SK-N-MC (cell line): ENCODE measurements at regions not wholly inside any gene's neighbourhood (a gene's known extent, or its start where the extent isn't known, plus 50 kb on each side); places are given as distances from the start of the nearest gene placed in this dataset.

ENCODE experiments used
- DNase-seq: peaks from one replicate; pipeline ENCODE4 v3.0.0-alpha.2; 2011; ENCODE audit warnings: low read depth, low spot score
- H3K27ac ChIP-seq: fragments of 200-600 bp; sonication (generic); 2 replicates; pipeline ENCODE4 v1.5.1; 2016; ENCODE audit warnings: mixed run types
- H3K36me3 ChIP-seq: fragments of 200-600 bp; sonication (generic); 2 replicates; pipeline ENCODE4 v1.6.1; 2017; ENCODE audit warnings: antibody characterized with exemption, low read length, mixed read lengths; ENCODE audit not compliant: insufficient read depth
- H3K4me3 ChIP-seq: fragments of 200-600 bp; sonication (generic); 2 replicates; pipeline ENCODE4 v1.5.1; 2016
- H3K9ac ChIP-seq: fragments of 200-600 bp; sonication (generic); 2 replicates; pipeline ENCODE4 v1.8.0; 2017; ENCODE audit warnings: mixed run types, mixed read lengths; ENCODE audit not compliant: insufficient read length
- H3K9me3 ChIP-seq: fragments of 200-600 bp; sonication (generic); 2 replicates; pipeline ENCODE4 v1.6.1; 2017; ENCODE audit warnings: low read depth, mild to moderate bottlenecking, antibody characterized with exemption, low read length, moderate library complexity, mixed read lengths
- EZH2 ChIP-seq: fragments of 200-600 bp; sonication (generic); IDR thresholded peaks from one replicate; pipeline ENCODE4 v1.6.1; 2017; ENCODE audit warnings: antibody characterized with exemption
- FOXP2 ChIP-seq: optimal IDR thresholded peaks from 2 replicates; pipeline ENCODE3; 2011; ENCODE audit warnings: mild to moderate bottlenecking, moderate library complexity; ENCODE audit not compliant: insufficient read depth; ENCODE audit errors: extremely low read length, control extremely low read depth
- POLR2AphosphoS5 ChIP-seq: IDR thresholded peaks from 2 replicates; pipeline ENCODE4 v1.6.1; 2012; ENCODE audit warnings: mild to moderate bottlenecking, low read depth, low read length, borderline replicate concordance

- Histone ChIP-seq H3K4me3 (no peak overlapping the region), H3K27ac (peak overlapping the region; percentile 70), H3K9me3 (no peaks in the 10 kb centered on the region), H3K36me3 (no peaks in the 10 kb centered on the region), H3K9ac (peak overlapping the region; percentile 14)
- DNase-seq: no peak
- TF ChIP-seq EZH2: no peak
- TF ChIP-seq FOXP2: no peak
- TF ChIP-seq POLR2AphosphoS5: no peak
These were observed 55.0 kb upstream of the RGS5 start for GRCh38 chr1:163257763-163258162.

GRCh38 chr1:163258181-163258580 is 55.5 kb upstream of the RGS5 start:
- H3K27ac ChIP-seq: peak overlapping the region; percentile 70
- TF ChIP-seq POLR2AphosphoS5 (no peak), FOXP2 (no peak), EZH2 (no peak)
- H3K9ac ChIP-seq: peak overlapping the region; percentile 14
- H3K9me3 ChIP-seq: no peaks in the 10 kb centered on the region
- H3K4me3 ChIP-seq: no peak overlapping the region
- no peak for DNase-seq
- H3K36me3 ChIP-seq: no peaks in the 10 kb centered on the region

- Histone ChIP-seq H3K36me3 (no peaks in the 10 kb centered on the region), H3K27ac (no peak overlapping the region), H3K9me3 (no peaks in the 10 kb centered on the region), H3K4me3 (no peak overlapping the region), H3K9ac (no peak overlapping the region)
- TF ChIP-seq FOXP2 (no peak), POLR2AphosphoS5 (no peak), EZH2 (no peak)
- DNase-seq: no peak
These were observed 57.7 kb upstream of the NUF2 start for GRCh38 chr1:163263818-163264655.

GRCh38 chr1:163265547-163265946 is 56.2 kb upstream of the NUF2 start:
- Histone ChIP-seq H3K9me3 (no peaks in the 10 kb centered on the region), H3K27ac (no peak overlapping the region), H3K9ac (no peak overlapping the region), H3K36me3 (no peaks in the 10 kb centered on the region), H3K4me3 (no peak overlapping the region)
- TF ChIP-seq FOXP2 (no peak), POLR2AphosphoS5 (no peak), EZH2 (no peak)
- DNase-seq: no peak

- Histone ChIP-seq H3K4me3 (no peak overlapping the region), H3K27ac (no peak overlapping the region), H3K9me3 (no peaks in the 10 kb centered on the region), H3K36me3 (no peaks in the 10 kb centered on the region), H3K9ac (no peak overlapping the region)
- no peak for DNase-seq
- no peak for TF ChIP-seq POLR2AphosphoS5
- TF ChIP-seq FOXP2: no peak
- no peak for TF ChIP-seq EZH2
These were observed 53.8 kb upstream of the NUF2 start for GRCh38 chr1:163267962-163268361.

GRCh38 chr1:163271535-163271934 is 50.2 kb upstream of the NUF2 start:
- Histone ChIP-seq H3K4me3 (no peak overlapping the region), H3K9ac (no peak overlapping the region), H3K9me3 (no peaks in the 10 kb centered on the region), H3K27ac (no peak overlapping the region), H3K36me3 (no peaks in the 10 kb centered on the region)
- no peak for TF ChIP-seq FOXP2
- TF ChIP-seq POLR2AphosphoS5: no peak
- no peak for TF ChIP-seq EZH2
- DNase-seq: no peak
